Fibroblast of mammary gland (primary cell): ENCODE measurements at regions not wholly inside any gene's neighbourhood (a gene's known extent, or its start where the extent isn't known, plus 50 kb on each side); places are given as distances from the start of the nearest gene placed in this dataset.
"Not testable (repeated sequence)": the region's sequence is repeated elsewhere in the genome, so short reads cannot be mapped to it uniquely, and the experiment has no call there.

Source experiments
- DNase-seq: peaks from one replicate; pipeline ENCODE4 v3.0.0-alpha.2; 2010; ENCODE audit warnings: low read depth
- H3K4me3 ChIP-seq: 2 replicates; pipeline ENCODE4 v1.5.1; 2011; ENCODE audit warnings: low read depth, mild to moderate bottlenecking, low read length, moderate library complexity; ENCODE audit not compliant: control insufficient read depth
- TF ChIP-seq, protein P1 (sequence below): conservative IDR thresholded peaks from 2 replicates; pipeline ENCODE4 v1.5.1; 2011; ENCODE audit warnings: low read depth, low read length, inconsistent platforms; ENCODE audit not compliant: control insufficient read depth, insufficient read depth

DNA sequence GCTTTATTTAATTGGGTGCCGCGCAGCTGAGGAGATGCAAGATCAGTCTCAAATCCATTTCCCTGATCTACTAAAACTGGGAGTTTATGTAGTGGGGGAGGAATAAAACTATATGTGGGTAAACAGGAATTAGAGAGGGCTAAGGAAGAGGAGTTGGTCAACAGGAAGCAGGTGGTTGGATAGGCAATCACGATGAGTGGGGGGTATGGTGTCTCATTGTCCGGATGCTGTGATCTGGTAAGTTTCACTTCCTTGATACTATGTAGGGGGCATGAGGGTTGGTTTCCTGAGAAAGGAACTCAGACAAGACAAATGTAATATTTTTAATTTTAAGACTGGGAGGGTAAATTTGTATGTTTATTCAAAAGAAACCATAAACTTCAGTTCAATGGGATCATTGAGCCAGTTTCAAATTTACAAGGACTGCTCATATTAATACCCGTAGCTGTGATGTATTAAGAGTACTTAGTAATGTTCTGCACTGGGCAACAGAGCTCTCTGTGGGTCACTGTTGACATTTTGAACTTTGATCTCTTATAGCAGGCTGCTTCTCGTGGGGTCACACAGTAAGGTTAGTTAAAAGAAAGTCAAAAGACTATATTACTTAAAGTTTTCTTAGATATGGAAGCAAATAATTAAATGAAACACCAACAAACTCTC lies 786.2 kb upstream of the FBXO33 start:
- TF ChIP-seq, protein P1, sequence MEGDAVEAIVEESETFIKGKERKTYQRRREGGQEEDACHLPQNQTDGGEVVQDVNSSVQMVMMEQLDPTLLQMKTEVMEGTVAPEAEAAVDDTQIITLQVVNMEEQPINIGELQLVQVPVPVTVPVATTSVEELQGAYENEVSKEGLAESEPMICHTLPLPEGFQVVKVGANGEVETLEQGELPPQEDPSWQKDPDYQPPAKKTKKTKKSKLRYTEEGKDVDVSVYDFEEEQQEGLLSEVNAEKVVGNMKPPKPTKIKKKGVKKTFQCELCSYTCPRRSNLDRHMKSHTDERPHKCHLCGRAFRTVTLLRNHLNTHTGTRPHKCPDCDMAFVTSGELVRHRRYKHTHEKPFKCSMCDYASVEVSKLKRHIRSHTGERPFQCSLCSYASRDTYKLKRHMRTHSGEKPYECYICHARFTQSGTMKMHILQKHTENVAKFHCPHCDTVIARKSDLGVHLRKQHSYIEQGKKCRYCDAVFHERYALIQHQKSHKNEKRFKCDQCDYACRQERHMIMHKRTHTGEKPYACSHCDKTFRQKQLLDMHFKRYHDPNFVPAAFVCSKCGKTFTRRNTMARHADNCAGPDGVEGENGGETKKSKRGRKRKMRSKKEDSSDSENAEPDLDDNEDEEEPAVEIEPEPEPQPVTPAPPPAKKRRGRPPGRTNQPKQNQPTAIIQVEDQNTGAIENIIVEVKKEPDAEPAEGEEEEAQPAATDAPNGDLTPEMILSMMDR, result no peak
- H3K4me3 ChIP-seq, result no peak overlapping the region
- no peak for DNase-seq

DNA sequence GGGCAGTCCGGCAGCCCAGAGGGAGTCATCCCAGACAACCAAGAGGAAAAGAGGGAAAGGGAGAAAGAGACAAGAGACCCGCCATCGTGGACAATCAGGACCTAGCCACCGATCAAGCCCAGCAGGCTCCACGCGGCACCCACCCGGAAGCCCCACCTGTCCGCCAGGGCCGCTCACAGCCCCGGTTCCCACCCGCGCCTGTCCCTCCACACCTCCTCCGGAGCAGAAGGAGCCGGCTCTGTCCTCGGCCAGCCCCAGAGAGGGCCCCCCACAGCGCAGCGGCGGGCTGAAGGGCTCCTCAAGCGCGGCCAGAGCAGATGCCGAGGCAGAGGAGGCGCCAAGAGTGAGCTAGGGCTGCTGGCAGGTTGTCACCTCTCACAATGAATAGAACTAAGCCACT lies 784.7 kb upstream of the FBXO33 start:
- DNase-seq, result no peak
- TF ChIP-seq, protein P1, result no peak
- no peak overlapping the region for H3K4me3 ChIP-seq

DNA sequence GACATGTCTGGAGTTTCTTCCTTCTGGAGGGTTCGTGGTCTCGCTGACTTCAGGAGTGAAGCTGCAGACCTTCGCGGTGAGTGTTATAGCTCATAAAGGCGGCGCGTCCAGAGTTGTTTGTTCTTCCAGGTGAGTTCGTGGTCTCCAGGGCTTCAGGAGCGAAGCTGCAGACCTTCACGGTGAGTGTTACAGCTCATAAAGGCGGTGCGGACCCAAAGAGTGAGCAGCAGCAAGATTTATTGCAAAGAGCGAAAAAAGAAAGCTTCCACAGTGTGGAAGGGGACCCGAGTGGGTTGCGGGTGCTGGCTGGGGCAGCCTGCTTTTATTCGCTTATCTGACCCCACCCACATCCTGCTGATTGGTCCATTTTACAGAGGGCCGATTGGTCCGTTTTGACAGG lies 784.2 kb upstream of the FBXO33 start:
- H3K4me3 ChIP-seq, DNase-seq: not testable (repeated sequence)

DNA sequence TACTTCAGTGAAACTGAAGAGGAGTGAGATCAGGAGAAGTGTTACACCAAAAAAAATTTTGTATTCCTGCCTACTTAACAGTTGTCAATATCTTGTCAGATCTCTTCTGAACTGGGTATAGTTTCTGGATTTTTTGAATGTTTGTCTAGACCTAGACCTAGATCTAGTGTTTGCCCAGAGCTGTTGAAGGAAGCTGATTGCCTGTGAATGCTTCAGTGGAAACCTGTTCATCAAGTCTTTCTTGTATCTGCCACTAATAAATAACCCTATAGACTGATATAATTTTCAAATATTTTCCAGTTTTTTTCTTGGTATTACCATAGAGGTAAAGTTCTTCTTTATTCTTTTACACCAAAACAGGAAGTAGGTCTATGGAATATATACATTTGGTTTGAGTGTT lies 781.5 kb upstream of the FBXO33 start:
- no peak overlapping the region for H3K4me3 ChIP-seq
- TF ChIP-seq, protein P1, result no peak
- no peak for DNase-seq

DNA sequence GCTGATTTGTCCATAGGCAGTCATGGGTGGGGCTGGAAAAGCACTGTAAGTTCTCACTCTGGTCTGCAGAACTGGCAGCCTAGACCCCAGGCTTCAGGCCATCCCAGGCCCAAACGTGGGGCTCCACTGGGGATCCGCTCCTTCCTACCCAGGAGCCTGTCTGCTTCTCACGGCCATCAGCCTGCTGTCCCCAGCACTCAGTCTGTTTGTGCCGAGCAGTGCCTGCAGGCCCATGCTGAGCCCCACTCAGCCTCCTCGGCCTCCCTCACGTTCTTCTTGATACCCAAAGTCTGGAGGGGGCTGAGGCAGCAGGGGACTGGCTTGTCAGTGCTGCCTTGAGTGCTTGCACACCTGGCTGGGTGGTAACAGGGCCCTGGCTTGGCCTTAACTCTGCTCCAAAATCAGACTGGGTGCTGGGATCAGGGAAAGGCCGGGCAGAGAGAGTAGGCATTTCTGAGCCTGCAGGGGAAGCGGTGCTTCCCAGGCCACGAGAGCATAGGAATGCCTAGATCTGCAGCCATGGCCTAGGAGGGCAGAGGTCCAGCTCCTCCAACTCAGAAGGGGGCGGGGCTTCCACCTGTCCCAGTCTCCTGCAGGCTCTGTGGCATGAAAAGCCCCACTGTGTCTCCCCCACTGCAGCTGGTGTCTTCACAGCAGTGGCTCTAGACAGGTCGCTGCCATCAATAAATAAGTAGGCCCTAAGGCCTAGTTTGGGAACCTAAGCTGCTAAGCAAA lies 772.4 kb upstream of the FBXO33 start:
- DNase-seq, result no peak
- TF ChIP-seq, protein P1, result no peak

DNA sequence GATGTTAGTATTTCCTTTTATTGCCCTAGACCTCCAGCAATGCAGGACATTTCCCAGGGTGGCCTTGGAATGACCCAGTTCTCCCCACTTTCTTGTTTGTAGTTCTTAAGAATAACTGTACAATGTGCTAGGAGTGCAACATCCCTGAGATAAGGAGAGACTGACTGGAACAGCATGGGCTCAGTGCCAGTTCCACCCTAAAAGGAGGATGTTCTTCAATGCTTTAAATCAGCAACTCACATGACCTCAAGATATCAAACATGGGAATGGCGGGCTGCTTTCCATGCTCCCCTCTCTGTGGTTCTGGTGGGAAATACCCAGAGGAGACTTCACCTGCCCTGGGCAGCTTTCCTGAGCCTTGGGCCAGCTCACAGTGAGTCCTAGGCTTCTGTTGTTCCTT lies 766.9 kb upstream of the FBXO33 start:
- DNase-seq, result no peak
- no peak overlapping the region for H3K4me3 ChIP-seq
- TF ChIP-seq, protein P1, result no peak

More for the DNA sequence above, 772.4 kb upstream of the FBXO33 start:
- H3K4me3 ChIP-seq, result no peak overlapping the region

DNA sequence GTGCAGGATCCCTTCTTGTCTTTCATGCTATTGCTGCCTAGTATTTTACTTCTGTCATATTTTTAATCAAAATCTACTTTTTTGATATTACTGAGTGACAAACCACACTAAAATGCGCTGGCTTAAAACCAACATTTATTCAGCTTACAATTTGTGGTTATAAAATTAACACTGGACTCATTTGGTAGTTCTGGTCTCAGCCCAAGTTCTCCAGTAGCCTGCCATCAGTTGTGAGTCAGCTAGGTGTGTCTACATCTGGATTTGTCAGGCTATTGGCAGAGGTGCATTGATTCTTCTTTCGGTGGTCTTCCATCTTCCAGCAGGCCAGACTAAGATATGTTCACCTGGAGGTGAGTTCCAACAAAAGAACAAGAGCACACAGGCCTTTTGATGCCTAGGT lies 765.1 kb upstream of the FBXO33 start:
- no peak overlapping the region for H3K4me3 ChIP-seq
- TF ChIP-seq, protein P1, result no peak
- DNase-seq, result peak; percentile 16
